HepG2 (cell line): ENCODE measurements at regions not wholly inside any gene's neighbourhood (a gene's known extent, or its start where the extent isn't known, plus 50 kb on each side); places are given as distances from the start of the nearest gene placed in this dataset.

Experiments used
- ATAC-seq: fragments of 200-7000 bp; cut with Tn5 transposase; 3 replicates; pipeline ENCODE4 v1.9.1; 2020; ENCODE audit warnings: mild to moderate bottlenecking, moderate library complexity
- BruUV-seq: library from RNA; stranded (reverse); fragments of 400-500 nt; replicated peaks from 2 replicates; lab custom pipeline; 2021; lab: Mats Ljungman, UMichigan
- CTCF ChIA-PET: fragments of 300-600 bp; formaldehyde crosslinking; extraction: SDS; loops from one replicate; lab custom pipeline; 2021; ENCODE audit warnings: low total read pairs, inconsistent platforms, low intra/inter-chr PET ratio; lab: Yijun Ruan, JAX
- POLR2A ChIA-PET: fragments of 350-600 bp; sonication (Branson Sonifier 250); formaldehyde crosslinking; loops from one replicate; lab custom pipeline; 2020; ENCODE audit warnings: antibody characterized with exemption, inconsistent platforms; lab: Yijun Ruan, JAX
- DNase-seq: peaks from one replicate; pipeline ENCODE4 v3.0.0-alpha.2; 2015; ENCODE audit warnings: low spot score
- FAIRE-seq: peaks from 3 replicates; lab custom pipeline; 2011; peaks lifted over from hg19 to GRCh38; lab: Jason Lieb, UNC
- H2AFZ ChIP-seq: one replicate; pipeline ENCODE4 v1.6.1; 2011; ENCODE audit warnings: low read length, inconsistent platforms
- H3K27ac ChIP-seq: fragments of 300-600 bp; 3 replicates; pipeline ENCODE4 v1.8.0; 2011; ENCODE audit warnings: mixed run types, mild to moderate bottlenecking, mixed read lengths, low read length, inconsistent platforms; ENCODE audit not compliant: insufficient read depth; ENCODE audit errors: extremely low read length
- H3K27me3 ChIP-seq, 2 experiments: fragments of 200-600 bp in 1 of 2; 2 replicates in 1 of 2; 3 replicates in 1 of 2; pipeline versions ENCODE4 v1.6.0 to v1.8.0; 2011; ENCODE audit warnings: low read length in 2 of 2, mild to moderate bottlenecking in 2 of 2, moderate library complexity in 2 of 2, inconsistent platforms in 1 of 2; ENCODE audit not compliant: insufficient read depth in 2 of 2, control insufficient read depth in 1 of 2
- H3K36me3 ChIP-seq, 2 experiments: fragments of 200-600 bp in 1 of 2; replicated peaks in 1 of 2; 2 replicates in 1 of 2; 3 replicates in 1 of 2; pipeline versions ENCODE4 v1.5.1 to v1.8.0; 2011; ENCODE audit warnings: low read length in 2 of 2, inconsistent platforms in 1 of 2; ENCODE audit not compliant: insufficient read depth in 2 of 2, control insufficient read depth in 1 of 2
- H3K4me1 ChIP-seq: 2 replicates; pipeline ENCODE4 v1.5.1; 2012; ENCODE audit warnings: low read length, inconsistent platforms; ENCODE audit not compliant: insufficient read depth
- H3K4me2 ChIP-seq: 2 replicates; pipeline ENCODE4 v1.6.0; 2011; ENCODE audit warnings: low read depth, low read length, inconsistent platforms
- H3K4me3 ChIP-seq, 3 experiments: fragments of 200-600 bp in 1 of 3; sonication (generic), shearing (Covaris generic) in 1 of 3; replicated peaks in 1 of 3; 2 replicates each; pipeline ENCODE4 v1.5.1; 2011 to 2016; ENCODE audit warnings: low read length in 3 of 3, inconsistent platforms in 2 of 3, low read depth in 2 of 3, mild to moderate bottlenecking in 2 of 3, control low read depth in 1 of 3, mixed read lengths in 1 of 3; ENCODE audit not compliant: insufficient read depth in 1 of 3
- H3K79me2 ChIP-seq: one replicate; pipeline ENCODE4 v1.6.1; 2011; ENCODE audit warnings: low read length, inconsistent platforms; ENCODE audit not compliant: insufficient read depth
- H3K9ac ChIP-seq: 2 replicates; pipeline ENCODE4 v1.6.0; 2011; ENCODE audit warnings: mild to moderate bottlenecking, low read depth, low read length, inconsistent platforms; ENCODE audit not compliant: insufficient read depth
- H3K9me3 ChIP-seq: 2 replicates; pipeline ENCODE4 v1.5.1; 2012; ENCODE audit warnings: mild to moderate bottlenecking, low read length
- H4K20me1 ChIP-seq: 2 replicates; pipeline ENCODE4 v1.6.0; 2011; ENCODE audit warnings: inconsistent platforms, mild to moderate bottlenecking, low read length, moderate library complexity; ENCODE audit not compliant: insufficient read depth
- AGO1 ChIP-seq: fragments of 200-400 bp; formaldehyde crosslinking; IDR thresholded peaks from 2 replicates; pipeline ENCODE4 v1.6.1; 2017; ENCODE audit warnings: mild to moderate bottlenecking, low read depth, low read length, moderate library complexity; ENCODE audit not compliant: poor library complexity, severe bottlenecking
- ETV6 ChIP-seq: sonication (generic); formaldehyde crosslinking; conservative IDR thresholded peaks from 2 replicates; pipeline ENCODE4 v1.4.0; 2020; ENCODE audit warnings: missing genetic modification reagents
- PTBP1 ChIP-seq: fragments of 200-400 bp; formaldehyde crosslinking; IDR thresholded peaks from 2 replicates; pipeline ENCODE4 v1.6.1; 2018; ENCODE audit warnings: low read length, low read depth; ENCODE audit not compliant: poor library complexity, severe bottlenecking
- TCF12 ChIP-seq, 2 experiments: fragments of 450-650 bp in 1 of 2; sonication (generic) in 1 of 2; formaldehyde crosslinking in 1 of 2; IDR thresholded peaks; 2 replicates each; pipeline versions ENCODE4 v1.6.1 to v1.8.0; 2017 to 2022; ENCODE audit warnings: antibody characterized with exemption in 1 of 2, mild to moderate bottlenecking in 1 of 2, missing genetic modification reagents in 1 of 2, moderate library complexity in 1 of 2
- ZBTB1 ChIP-seq: sonication (generic); formaldehyde crosslinking; IDR thresholded peaks from 2 replicates; pipeline ENCODE4 v1.4.0; 2020; ENCODE audit warnings: missing genetic modification reagents, borderline replicate concordance
- ZNF143 ChIP-seq: sonication (generic); formaldehyde crosslinking; IDR thresholded peaks from 2 replicates; pipeline ENCODE4 v1.4.0; 2020; ENCODE audit warnings: missing genetic modification reagents
- ZNF3 ChIP-seq: IDR thresholded peaks from 2 replicates; pipeline ENCODE4 v1.7.0; 2017; ENCODE audit warnings: inconsistent platforms
- ZNF350 ChIP-seq: sonication (generic); formaldehyde crosslinking; IDR thresholded peaks from 2 replicates; pipeline ENCODE4 v1.4.0; 2020; ENCODE audit warnings: mild to moderate bottlenecking, low read depth, missing genetic modification reagents, borderline replicate concordance
- ZNF780A ChIP-seq: sonication (generic); formaldehyde crosslinking; IDR thresholded peaks from 2 replicates; pipeline ENCODE4 v1.8.0; 2022; ENCODE audit warnings: mild to moderate bottlenecking, missing genetic modification reagents, moderate library complexity
- WGBS: methylation state at CpG from one replicate; pipeline ENCODE4 v1.1.6; 2017; ENCODE audit warnings: low lambda C conversion rate; 5-methylcytosine and 5-hydroxymethylcytosine counted together
- in situ Hi-C: cut with HindIII; loops from 2 replicates; pipeline ENCODE4 v1.10.0; 2017; ENCODE audit warnings: low pct_unique_long_range_greater_than_20kb; ENCODE audit not compliant: extremely low pct_ligation_motif_present
- intact Hi-C: fragments of 100-400 bp; cut with micrococcal nuclease; formaldehyde crosslinking; loops from one replicate; pipeline ENCODE4 v1.10.0; 2022; ENCODE audit not compliant: unreplicated experiment
- TF ChIP-seq, protein P1 (sequence below): sonication (generic); formaldehyde crosslinking; IDR thresholded peaks from 2 replicates; pipeline ENCODE4 v1.4.0; 2020; ENCODE audit warnings: mild to moderate bottlenecking, low read depth, missing genetic modification reagents

DNA sequence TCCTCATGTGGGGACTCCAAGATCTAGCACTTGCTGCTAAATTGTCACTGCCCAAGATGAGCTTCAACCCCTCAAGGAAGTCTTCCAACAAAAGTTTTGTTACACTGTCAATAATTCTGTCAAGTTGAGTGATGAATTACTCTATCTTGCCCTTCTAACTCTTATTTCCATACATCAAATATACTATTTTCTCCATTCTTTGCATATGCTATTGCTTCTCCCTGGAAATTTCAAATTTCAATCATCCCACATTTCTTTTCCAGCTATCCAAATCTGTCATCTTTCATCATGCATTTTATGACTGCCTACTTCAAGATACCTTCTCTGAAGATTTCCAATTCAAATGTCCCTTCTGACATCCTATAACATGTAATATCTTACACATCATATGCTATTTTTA is 175.2 kb upstream of the KCND2 start (continued):
- TF ChIP-seq, protein P1, sequence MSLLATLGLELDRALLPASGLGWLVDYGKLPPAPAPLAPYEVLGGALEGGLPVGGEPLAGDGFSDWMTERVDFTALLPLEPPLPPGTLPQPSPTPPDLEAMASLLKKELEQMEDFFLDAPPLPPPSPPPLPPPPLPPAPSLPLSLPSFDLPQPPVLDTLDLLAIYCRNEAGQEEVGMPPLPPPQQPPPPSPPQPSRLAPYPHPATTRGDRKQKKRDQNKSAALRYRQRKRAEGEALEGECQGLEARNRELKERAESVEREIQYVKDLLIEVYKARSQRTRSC = no peak
- TF ChIP-seq ETV6 (no peak), ZBTB1 (CRISPR knock-in tag) (no peak)

DNA sequence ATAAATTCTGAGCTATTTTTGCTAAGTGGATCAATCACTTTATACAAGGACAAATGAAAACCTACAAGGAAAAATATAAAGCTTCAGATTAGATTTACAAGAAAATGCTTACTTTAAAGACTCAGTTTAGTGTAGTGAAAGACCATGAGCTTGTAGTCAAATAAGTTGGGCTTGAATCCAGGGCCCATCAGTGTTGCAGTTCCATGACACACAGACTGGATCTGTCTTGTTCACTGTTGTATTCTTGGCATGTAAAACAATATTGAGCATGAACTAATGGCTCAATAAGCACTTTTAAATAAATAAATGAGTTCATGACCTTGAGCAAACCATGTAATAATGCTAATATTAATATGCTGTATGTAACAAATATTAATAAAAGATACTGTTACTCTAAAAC is 164.6 kb upstream of the KCND2 start:
- CTCF ChIA-PET = no interaction called here
- no peak for FAIRE-seq

DNA sequence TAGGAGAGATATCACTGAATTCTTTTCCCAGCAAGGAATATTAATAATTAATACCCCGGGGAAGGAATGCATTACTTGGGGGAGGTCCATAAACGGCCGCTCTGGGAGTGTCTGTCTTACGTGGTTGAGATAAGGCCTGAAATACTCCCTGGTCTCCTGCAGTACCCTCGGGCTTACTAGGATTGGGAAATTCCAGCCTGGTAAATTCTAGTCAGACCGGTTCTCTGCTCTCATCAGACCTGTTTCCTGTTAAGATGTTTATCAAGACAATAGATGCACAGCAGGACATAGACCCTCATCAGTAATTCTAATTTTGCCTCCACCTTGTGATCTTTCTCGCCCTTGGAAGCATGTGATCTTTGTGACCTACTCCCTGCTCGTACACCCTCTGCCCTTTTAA is 162.8 kb upstream of the KCND2 start:
- no peaks in the 10 kb centered on the region for H3K27me3 ChIP-seq
- peaks cover 15% of the 10 kb centered on the region for H3K9me3 ChIP-seq
- no peak overlapping the region for H3K4me2 ChIP-seq
- TF ChIP-seq ZNF3 (CRISPR knock-in tag) (no peak), ZNF143 (CRISPR knock-in tag) (no peak), ZNF780A (no peak), TCF12 (IDR thresholded peaks at IDR 0.05) (no peak), TCF12 (CRISPR knock-in tag; IDR thresholded peaks at IDR 0.05) (no peak), AGO1 (no peak)
- no peaks in the 10 kb centered on the region for H4K20me1 ChIP-seq
- intact Hi-C loops (no loop called here), in situ Hi-C loops (no loop called here)
- no peaks in the 10 kb centered on the region for H3K79me2 ChIP-seq
- H3K27ac ChIP-seq = no peak overlapping the region
- H3K9ac ChIP-seq = no peak overlapping the region
- no peak overlapping the region for H2AFZ ChIP-seq
- DNase-seq = no peak
- POLR2A ChIA-PET = no interaction called here
- no peak overlapping the region for H3K4me3 ChIP-seq
- no peak for ATAC-seq
- no peaks in the 10 kb centered on the region for H3K36me3 ChIP-seq
- BruUV-seq = no TSS peak
- CTCF ChIA-PET = no interaction called here
- FAIRE-seq = no peak
- WGBS = 2% methylated on average over 7 of the region's 8 CpGs
- H3K4me1 ChIP-seq = no peaks in the 10 kb centered on the region

More for the DNA sequence above, 164.6 kb upstream of the KCND2 start:
- no peaks in the 10 kb centered on the region for H3K27me3 ChIP-seq
- ATAC-seq (no peak), DNase-seq (no peak)
- H3K4me1 ChIP-seq = no peaks in the 10 kb centered on the region
- no peaks in the 10 kb centered on the region for H3K36me3 ChIP-seq
- in situ Hi-C loops (no loop called here), intact Hi-C loops (no loop called here)
- no peaks in the 10 kb centered on the region for H4K20me1 ChIP-seq
- no peaks in the 10 kb centered on the region; the same call in 1 of the 2 replicates for H3K9me3 ChIP-seq
- no peak overlapping the region for H2AFZ ChIP-seq
- H3K4me3 ChIP-seq = no peak overlapping the region
- no peak overlapping the region for H3K4me2 ChIP-seq
- no peak overlapping the region for H3K27ac ChIP-seq
- POLR2A ChIA-PET = no interaction called here
- BruUV-seq = no TSS peak
- no peaks in the 10 kb centered on the region for H3K79me2 ChIP-seq
- TF ChIP-seq ZNF350 (CRISPR knock-in tag) = no peak
- TF ChIP-seq PTBP1 = no peak
- no peak overlapping the region for H3K9ac ChIP-seq
